NCI-H524 treated with DMSO at 0.1 percent for 48 hours (cell line): ENCODE measurements at regions not wholly inside any gene's neighbourhood (a gene's known extent, or its start where the extent isn't known, plus 50 kb on each side); places are given as distances from the start of the nearest gene placed in this dataset.
A peak's percentile ranks its signal among the peaks of the same experiment; 100 is the strongest.

Source experiments
- DNase-seq: peaks from one replicate; lab custom pipeline; 2025; lab: John Stamatoyannopoulos, UW

- no peak for DNase-seq
These were observed 275.9 kb upstream of the WWC1 start for GRCh38 chr5:168015506-168015905.

DNA sequence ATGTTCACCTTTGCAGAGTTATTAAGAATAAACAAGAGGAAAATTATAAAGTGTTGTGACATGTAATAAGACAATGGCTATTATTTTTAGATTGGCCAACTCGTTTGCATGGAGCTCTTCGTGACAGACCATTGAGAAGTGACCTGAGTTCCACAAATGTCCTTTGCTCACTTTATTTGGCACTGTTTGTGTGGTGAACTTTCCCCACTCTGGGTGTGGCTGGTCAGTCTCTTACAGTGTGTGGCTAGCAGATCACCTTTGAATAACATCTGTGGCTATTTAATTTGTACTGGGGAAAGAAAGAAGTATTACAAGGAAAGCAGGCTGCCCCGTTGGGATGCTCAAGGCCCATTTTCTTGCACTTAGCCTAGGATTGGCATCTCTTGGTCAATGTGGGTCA lies 274.1 kb upstream of the WWC1 start:
- no peak for DNase-seq

DNA sequence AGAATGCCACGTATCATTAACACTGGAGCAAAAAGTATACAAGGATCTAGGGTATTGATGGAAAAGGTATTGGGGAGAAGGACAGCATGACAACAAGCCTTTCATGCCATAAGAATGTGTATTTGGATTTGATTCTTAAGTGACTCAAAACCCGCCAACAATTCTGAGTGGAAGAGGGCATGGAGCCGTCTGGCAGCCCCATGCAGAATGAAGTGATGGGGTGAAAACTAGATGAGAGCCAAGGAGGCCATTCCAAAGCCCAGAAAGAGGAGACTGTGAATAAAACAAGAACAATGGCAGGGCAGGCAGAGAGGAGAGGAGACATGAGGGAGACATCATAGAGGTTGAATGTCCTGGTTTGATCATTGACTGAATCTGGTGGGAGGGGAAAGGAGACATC lies 272.3 kb upstream of the WWC1 start:
- no peak for DNase-seq

GRCh38 chr5:168020542-168021294 lies 270.7 kb upstream of the WWC1 start:
- no peak for DNase-seq

GRCh38 chr5:168022446-168023169 lies 268.8 kb upstream of the WWC1 start:
- DNase-seq: no peak

- DNase-seq: no peak
These were observed 268.3 kb upstream of the WWC1 start for GRCh38 chr5:168023191-168023590.

DNA sequence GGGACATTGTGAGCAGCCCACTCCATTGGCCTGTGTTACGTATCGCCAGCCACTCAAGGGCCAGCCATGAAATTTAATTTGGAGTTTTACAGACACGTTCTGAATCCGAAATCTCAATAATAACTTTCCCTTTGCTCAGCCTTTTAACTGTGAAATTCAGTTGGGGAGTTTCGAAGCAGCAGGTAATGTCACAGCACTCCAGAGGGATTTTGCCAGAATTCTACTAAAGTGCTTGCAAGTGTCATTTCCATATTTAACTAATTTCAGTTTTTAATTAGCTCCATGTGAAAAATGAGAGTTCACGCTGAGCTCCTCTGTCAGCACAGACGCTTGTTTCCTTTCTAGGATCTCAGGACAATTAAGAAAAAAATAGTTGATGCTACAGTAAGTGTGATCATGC lies 267.1 kb upstream of the WWC1 start:
- no peak for DNase-seq

DNA sequence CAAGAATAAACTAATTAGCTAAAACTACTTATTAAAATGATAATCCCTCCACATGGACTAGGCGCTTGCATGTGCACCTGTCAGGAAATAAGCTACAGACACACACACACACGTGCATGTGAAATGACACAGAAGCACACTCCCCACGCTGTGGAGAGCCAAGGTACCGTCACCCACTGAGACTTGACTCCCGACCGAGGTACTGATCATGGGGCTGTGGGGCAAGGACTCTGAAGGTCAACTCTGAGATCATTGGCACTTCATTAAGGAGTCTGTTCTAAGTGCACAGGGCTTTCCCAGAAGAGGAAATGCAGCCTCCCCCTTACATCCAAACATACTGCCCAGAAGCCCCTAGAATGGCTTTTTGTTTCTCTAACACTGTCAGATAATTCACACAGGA lies 264.4 kb upstream of the WWC1 start:
- DNase-seq: no peak

DNA sequence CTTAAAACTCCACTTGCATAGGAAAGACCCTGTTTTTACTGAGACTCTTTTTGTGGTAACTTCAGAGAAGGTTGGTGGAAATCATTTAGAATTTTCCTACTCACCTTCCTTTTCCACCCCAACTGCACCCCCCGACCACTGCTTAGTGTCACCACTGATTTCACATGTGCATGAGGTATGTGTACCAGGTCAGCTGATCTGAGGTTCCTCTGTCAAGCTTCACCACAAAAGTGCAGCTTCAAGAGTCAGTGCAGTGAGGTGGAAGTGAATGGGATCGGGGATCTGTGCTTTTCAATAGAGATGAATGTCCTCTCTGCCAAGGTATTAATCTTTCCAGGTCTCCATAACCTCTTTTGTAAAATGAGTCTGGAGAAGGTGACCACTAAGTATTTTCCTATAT lies 260.5 kb upstream of the WWC1 start:
- DNase-seq: no peak

- no peak for DNase-seq
These were observed 259.8 kb upstream of the WWC1 start for GRCh38 chr5:168031614-168032013.

- DNase-seq: no peak
These were observed 252.4 kb upstream of the WWC1 start for GRCh38 chr5:168039039-168039438.

- DNase-seq: no peak
These were observed 251.7 kb upstream of the WWC1 start for GRCh38 chr5:168039566-168040248.

DNA sequence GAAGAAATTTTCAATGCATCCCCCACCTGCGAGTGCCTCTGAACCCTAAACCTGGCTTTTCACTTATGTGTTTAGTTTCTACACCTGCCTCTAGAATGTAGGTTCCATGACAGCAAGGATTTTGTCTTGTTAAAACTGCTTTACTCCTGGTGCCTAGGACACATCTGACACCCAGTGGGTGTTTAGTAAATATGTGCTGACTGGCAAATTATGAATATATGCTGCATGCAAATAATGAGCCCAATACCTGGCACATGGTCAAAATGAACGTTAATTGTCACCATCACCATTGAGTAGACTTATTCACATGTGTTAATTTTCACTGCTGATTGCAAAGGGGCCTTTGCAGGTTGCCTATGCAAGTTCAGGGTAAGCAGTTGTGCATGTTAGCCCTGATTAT lies 249.9 kb upstream of the WWC1 start:
- DNase-seq: no peak

- DNase-seq: no peak
These were observed 249.0 kb upstream of the WWC1 start for GRCh38 chr5:168042284-168043068.

GRCh38 chr5:168046163-168046562 lies 245.3 kb upstream of the WWC1 start:
- DNase-seq: no peak

GRCh38 chr5:168047043-168047668 lies 244.3 kb upstream of the WWC1 start:
- peak; percentile 84 for DNase-seq

- DNase-seq: no peak
These were observed 243.8 kb upstream of the WWC1 start for GRCh38 chr5:168047669-168048111.

GRCh38 chr5:168048486-168048885 lies 243.0 kb upstream of the WWC1 start:
- DNase-seq: no peak

- no peak for DNase-seq
These were observed 238.8 kb upstream of the WWC1 start for GRCh38 chr5:168052686-168053085.

DNA sequence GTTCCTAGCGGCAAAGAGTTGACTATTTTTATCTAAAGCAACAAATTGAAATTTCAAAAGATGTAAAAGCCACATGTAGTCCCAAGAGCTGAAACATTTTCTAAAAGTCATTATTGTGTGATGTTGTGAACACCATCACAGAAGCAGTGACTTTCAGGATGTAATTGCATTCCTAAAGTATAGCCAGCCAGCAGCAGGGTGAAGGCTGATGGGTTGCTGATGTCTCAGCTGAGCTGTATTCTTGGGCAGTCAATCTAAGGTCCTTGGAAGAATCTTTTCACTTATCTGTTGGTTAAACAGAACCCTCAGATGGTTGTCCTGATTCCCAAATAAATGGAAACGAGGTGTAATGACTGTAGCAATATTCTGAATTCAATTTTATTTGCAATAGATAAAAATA lies 237.4 kb upstream of the WWC1 start:
- DNase-seq: no peak

- no peak for DNase-seq
These were observed 236.2 kb upstream of the WWC1 start for GRCh38 chr5:168055141-168055683.
